HEK293 (cell line): ENCODE measurements at regions not wholly inside any gene's neighbourhood (a gene's known extent, or its start where the extent isn't known, plus 50 kb on each side); places are given as distances from the start of the nearest gene placed in this dataset.

Experiments
- CTCF ChIP-seq: fragments of 450-650 bp; formaldehyde crosslinking; IDR thresholded peaks from 2 replicates; pipeline ENCODE4 v1.5.1; 2016; ENCODE audit warnings: missing biosample characterization, missing genetic modification characterization
- KLF8 ChIP-seq: fragments of 450-650 bp; formaldehyde crosslinking; IDR thresholded peaks from 2 replicates; pipeline ENCODE4 v1.5.1; 2016; ENCODE audit warnings: missing biosample characterization, missing genetic modification characterization
- MYNN ChIP-seq: fragments of 450-650 bp; formaldehyde crosslinking; IDR thresholded peaks from 2 replicates; pipeline ENCODE4 v1.5.1; 2016; ENCODE audit warnings: missing biosample characterization, missing genetic modification characterization, borderline replicate concordance
- ZNF112 ChIP-seq: fragments of 450-650 bp; formaldehyde crosslinking; IDR thresholded peaks from 2 replicates; pipeline ENCODE4 v1.5.0; 2017; ENCODE audit warnings: missing biosample characterization, missing genetic modification characterization
- ZNF121 ChIP-seq: fragments of 450-650 bp; formaldehyde crosslinking; IDR thresholded peaks from 2 replicates; pipeline ENCODE4 v1.5.1; 2016; ENCODE audit warnings: missing biosample characterization, missing genetic modification characterization
- ZNF19 ChIP-seq: fragments of 450-650 bp; formaldehyde crosslinking; IDR thresholded peaks from 2 replicates; pipeline ENCODE4; 2016; ENCODE audit warnings: missing biosample characterization, missing genetic modification characterization, low read depth
- ZNF341 ChIP-seq: fragments of 450-650 bp; formaldehyde crosslinking; IDR thresholded peaks from 2 replicates; pipeline ENCODE4; 2016; ENCODE audit warnings: low read depth, missing biosample characterization, missing genetic modification characterization
- ZNF558 ChIP-seq: fragments of 450-650 bp; formaldehyde crosslinking; IDR thresholded peaks from 2 replicates; pipeline ENCODE4 v1.5.1; 2016; ENCODE audit warnings: missing biosample characterization, missing genetic modification characterization
- TF ChIP-seq, protein P1 (sequence below): fragments of 450-650 bp; formaldehyde crosslinking; IDR thresholded peaks from 2 replicates; pipeline ENCODE4 v1.5.0; 2017; ENCODE audit warnings: missing biosample characterization, missing genetic modification characterization, borderline replicate concordance

- no peak for TF ChIP-seq ZNF341
- no peak for TF ChIP-seq ZNF19 (tag by site-specific recombination)
- no peak for TF ChIP-seq CTCF
- TF ChIP-seq KLF8 (tag by site-specific recombination) = no peak
- TF ChIP-seq ZNF558 (tag by site-specific recombination) = no peak
- no peak for TF ChIP-seq ZNF112
- TF ChIP-seq, protein P1, sequence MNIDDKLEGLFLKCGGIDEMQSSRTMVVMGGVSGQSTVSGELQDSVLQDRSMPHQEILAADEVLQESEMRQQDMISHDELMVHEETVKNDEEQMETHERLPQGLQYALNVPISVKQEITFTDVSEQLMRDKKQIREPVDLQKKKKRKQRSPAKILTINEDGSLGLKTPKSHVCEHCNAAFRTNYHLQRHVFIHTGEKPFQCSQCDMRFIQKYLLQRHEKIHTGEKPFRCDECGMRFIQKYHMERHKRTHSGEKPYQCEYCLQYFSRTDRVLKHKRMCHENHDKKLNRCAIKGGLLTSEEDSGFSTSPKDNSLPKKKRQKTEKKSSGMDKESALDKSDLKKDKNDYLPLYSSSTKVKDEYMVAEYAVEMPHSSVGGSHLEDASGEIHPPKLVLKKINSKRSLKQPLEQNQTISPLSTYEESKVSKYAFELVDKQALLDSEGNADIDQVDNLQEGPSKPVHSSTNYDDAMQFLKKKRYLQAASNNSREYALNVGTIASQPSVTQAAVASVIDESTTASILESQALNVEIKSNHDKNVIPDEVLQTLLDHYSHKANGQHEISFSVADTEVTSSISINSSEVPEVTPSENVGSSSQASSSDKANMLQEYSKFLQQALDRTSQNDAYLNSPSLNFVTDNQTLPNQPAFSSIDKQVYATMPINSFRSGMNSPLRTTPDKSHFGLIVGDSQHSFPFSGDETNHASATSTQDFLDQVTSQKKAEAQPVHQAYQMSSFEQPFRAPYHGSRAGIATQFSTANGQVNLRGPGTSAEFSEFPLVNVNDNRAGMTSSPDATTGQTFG (tag by site-specific recombination) = no peak
- no peak for TF ChIP-seq MYNN
- no peak for TF ChIP-seq ZNF121
Measured at GRCh38 chr6:148142821-148143220, 199.8 kb upstream of the SASH1 start.
